ACHN (cell line): ENCODE measurements at regions not wholly inside any gene's neighbourhood (a gene's known extent, or its start where the extent isn't known, plus 50 kb on each side); places are given as distances from the start of the nearest gene placed in this dataset.

Source experiments
- DNase-seq: peaks from one replicate; pipeline ENCODE4 v3.0.0-alpha.2; 2015
- in situ Hi-C: cut with HindIII; loops from 2 replicates; pipeline ENCODE4 v1.10.0; 2017; ENCODE audit warnings: low sequenced_read_pairs, low pct_ligation_motif_present, low pct_unique_long_range_greater_than_20kb

DNA sequence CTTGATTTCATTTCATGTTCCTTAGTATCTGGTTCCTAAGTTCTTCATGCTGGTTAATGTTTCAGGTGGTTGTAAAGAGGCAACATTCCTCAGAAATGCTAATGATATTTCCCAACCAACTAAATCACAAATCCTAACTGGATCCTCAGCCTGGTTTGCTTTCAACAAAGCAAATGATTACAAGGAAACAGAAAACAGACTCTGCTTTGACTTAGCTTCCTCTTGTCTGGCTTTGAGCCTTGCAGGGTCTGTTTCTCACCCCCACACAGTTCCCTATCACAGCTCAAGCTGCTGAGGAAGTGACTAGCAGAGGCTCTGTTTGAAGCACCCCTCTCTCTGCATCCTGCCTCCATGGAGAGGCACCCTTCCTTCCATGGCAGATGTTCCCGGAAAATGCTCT lies 130.2 kb upstream of the CTTNBP2 start:
- DNase-seq: no peak
- in situ Hi-C loops: no loop called here

DNA sequence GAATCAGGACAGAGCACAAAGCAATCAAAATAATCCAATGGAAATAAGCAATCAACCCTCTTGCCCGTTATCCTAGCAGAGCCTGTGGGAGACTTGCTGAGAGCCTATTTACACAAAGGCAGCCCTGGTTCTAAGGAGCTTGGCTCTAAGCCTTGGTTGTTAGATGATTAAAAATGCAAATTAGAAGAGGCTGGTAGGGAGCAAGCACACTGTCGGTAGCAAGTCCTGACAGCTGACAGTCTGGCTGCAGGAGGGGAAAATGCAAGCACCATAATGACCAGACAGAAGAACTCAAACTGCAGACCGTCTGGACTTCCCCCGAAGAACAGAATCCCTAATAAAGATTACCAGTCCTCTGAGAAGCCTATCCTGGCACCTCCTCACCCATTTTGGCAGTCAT lies 131.8 kb upstream of the CTTNBP2 start:
- in situ Hi-C loops: no loop called here
- no peak for DNase-seq

DNA sequence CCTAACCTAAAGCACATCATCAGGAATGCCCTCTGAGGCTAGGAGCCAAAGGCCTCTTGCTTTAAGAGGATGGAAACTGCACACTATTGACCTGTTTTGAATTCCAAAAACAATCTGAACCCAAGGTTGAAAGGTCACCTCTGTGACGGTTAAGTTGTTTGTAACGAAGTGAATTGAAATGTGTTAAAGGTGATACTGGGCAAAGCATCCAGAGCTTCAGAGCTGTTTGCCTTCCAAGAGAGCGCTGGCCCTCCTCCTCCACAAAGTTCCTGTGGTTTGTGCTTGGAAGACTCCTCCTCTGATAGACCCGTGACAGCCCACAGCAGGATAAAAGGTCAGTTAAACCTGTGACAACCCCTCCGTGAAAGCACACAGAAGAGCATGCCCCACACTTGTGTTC lies 133.7 kb upstream of the CTTNBP2 start:
- no peak for DNase-seq

DNA sequence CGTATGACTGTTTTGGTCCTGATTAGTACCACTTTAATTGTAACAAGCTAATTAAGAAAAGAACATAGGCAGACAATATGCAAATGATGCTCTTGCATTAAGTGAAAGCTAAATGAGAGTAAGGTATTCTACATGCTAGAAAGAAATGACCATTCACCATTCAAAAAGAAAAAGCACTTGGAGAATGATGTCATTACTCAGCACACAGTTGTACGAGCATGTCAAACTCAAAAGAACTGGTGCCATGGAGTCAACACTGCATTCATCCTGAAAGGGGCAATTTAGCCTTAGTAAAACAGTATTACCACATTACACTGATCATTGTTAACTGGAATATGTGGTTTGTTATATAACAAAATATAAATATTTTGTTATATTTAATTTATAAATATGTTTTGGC lies 136.2 kb upstream of the CTTNBP2 start:
- DNase-seq: no peak
- in situ Hi-C loops: no loop called here

More for the DNA sequence above, 133.7 kb upstream of the CTTNBP2 start:
- in situ Hi-C loops: no loop called here

DNA sequence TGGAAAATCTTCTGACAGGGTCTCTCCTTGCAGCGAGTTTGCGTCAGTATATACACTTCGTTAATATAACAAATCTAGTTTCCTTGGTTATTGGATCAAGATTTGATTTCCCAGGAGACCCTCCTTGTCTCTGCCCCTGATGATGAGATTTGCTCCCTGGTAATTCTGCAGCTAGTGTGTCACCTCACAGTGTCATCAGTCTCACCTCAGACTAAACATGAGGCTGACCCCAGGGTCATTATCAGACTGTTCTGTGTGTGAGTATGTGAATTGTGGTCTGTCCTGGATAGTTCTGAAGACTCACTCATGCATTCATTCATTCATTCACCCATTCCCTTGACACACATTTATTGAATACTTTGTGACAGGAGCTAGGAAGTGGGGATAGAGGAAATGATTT lies 138.4 kb upstream of the CTTNBP2 start:
- in situ Hi-C loops: no loop called here
- DNase-seq: no peak

DNA sequence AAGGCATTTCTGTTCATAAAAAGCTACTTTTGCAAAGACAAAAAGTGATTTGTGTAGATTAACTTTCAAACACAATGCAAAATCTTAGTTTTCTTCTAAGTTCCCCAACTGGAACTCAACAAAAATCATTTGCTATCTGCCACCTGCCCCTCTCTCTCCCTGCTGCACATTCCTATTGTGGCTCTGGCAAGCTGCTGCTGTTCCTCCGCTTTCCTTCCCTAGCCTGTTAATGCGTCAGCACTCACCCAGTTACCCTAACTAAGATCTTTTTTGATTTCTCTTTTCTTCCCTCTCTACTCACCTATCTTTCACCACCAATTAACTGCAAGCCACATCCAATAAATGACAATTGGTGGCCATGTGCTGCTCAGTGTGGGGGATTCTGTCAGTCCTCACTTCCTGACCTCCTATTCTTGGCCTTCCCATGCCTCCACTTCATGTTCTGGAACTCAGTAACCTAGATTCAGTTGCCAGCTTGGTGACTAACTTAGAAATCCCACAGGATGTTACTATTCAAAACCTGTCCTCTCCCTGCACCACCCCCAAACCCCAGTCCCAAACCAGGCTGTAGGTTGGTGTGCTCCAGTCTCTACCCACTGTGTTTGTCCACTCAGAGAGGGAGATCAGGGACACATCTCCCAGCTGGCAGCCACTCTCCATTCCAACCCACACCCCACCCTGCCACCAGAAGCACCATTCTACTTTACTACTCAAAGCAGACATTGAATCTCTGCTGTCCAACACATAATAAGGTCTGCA lies 140.2 kb upstream of the CTTNBP2 start:
- DNase-seq: no peak
- in situ Hi-C loops: no loop called here

DNA sequence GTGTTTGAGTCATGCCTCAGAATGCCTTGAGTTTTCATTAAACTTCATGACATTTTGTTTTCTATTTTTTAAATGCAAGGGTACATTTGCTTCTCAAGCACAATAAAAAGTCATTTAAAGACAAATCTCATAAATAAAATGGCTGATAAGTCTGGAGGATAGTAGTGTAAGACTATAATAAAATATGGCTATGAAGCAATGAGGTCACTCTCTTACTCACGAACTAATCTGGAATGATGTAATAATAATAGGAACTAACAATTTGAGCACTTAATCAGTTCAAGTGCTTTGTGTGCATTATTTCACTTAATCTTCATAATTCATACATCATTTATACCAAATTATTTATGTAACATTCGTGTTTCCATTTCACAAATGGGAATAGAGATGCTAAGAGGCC lies 149.3 kb upstream of the CTTNBP2 start:
- in situ Hi-C loops: no loop called here
- DNase-seq: no peak

DNA sequence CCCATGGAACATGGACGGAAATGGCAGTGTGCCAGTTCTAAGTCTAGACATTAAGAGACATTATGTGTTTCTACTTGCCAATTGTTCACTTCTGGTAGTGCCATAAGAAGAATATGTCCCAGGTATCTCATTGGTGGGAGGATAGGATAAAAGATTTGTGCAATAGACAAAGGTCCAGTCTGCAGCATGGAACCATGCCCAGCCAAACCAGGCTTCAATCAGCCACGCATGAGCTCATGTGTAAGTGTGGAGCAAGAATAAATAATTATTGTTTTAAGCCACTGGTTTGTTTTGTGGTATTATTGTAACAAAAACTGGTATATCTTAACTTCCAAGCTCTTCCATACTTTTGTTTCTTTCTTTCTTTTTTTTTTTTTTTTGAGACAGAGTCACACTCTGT lies 153.6 kb upstream of the CTTNBP2 start:
- DNase-seq: no peak
- in situ Hi-C loops: no loop called here

DNA sequence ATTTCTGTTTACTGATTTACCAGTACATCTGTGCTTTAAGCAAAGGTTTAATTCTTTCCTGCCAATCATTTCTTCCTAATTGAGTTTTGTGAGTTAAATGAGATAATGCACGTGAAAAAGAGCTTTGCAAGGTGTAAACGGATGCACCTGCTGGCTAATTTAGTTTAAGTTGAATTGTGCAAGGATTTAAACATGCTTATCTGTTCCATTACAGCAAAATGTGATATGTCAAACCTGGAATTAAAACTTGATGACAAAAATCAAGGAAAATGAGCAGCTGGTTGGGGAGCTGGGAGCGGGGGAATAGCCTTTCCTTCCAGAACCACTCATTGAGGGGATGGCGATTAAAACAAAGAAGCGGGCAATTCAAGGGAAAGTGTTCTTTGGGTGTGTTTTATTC lies 155.0 kb upstream of the CTTNBP2 start:
- DNase-seq: no peak
- in situ Hi-C loops: no loop called here

DNA sequence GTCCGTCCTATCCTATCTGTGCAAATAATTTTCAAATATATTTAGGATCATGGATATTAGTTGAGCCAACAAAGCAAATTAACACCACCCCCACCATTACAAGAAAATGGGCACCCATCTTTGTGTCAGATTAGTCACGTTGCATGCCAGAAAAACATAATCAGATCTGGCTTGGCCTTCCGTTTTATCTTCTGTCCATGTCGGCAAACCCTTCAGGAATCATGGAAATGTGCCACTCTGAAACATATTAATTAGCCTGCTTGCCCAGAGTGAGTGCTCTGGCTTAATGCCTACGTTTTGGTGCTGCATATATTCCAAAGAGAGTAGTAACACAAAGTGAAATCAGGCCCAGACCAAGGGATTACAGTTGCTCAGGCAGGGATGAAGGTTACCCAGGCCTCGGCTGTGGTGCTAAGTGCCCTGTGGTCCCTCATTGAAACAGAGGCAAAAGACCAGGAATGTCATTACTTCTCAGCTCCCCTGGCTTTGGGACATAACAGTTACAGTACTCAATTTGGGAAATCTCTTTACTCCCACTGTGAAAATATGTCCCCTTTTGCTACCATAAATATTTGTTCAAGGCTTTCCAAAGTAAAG lies 154.0 kb upstream of the LSM8 start:
- no peak for DNase-seq
- in situ Hi-C loops: no loop called here

DNA sequence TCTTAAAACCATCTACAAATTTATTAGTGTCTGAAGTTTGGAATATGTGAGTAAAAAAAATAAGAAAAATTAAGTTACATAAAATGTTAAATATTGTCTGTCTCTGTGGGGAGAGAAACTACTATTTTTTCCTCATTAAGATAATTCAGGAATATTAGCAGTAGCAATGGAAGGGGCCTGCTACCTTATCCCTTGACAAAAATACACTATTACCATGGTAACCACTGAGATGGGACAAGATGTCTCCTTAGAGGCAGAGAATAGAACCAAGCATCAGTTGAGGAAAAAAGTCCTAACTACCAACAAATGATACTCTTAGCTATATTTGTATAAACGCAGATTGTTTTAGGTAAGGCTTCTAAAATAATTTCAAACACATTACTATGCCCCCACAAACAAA lies 150.7 kb upstream of the LSM8 start:
- in situ Hi-C loops: no loop called here
- DNase-seq: no peak

DNA sequence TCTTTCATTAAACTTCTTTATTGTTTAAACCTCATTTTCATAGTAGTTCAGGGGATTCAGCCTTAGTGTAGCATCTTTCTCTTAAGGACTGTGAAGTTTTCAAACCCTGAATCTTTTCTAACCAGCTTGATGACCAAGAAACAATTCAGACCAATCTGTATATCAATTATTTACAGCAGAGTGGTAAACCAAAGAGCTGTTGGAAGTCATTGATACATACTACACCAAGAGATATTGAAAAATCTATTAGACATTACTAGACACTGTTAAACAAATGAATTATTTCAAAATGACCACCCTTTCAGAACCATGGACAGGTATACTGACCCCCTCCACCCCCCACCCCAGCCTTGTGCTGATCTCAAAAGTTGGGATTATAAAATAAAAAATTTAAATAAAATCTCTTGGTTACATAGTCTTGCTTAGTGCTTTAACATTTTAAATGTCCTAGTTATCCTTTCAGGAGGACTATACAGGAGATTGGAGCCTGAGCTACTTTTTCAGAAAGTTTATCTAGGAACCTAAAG lies 143.9 kb upstream of the LSM8 start:
- DNase-seq: no peak
- in situ Hi-C loops: no loop called here

DNA sequence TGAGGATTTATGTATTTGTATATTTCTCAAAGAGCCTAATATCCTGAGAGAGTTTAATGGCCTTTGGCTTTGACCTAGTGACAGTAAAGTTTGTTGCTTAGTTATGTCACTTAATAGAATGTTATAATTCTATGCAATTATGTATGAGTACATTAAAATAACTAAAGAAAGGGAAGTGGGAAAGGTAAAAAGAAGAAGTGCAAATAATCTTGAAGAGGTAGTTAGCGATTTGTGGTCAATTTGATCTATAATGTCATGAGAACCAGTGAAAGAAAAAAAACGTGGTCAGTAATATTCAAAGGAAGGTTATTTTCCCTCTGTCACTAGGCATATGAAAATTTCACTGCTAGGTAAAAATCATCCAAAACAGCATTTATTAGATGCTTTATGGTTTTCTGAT lies 143.4 kb upstream of the LSM8 start:
- no peak for DNase-seq
- in situ Hi-C loops: no loop called here

DNA sequence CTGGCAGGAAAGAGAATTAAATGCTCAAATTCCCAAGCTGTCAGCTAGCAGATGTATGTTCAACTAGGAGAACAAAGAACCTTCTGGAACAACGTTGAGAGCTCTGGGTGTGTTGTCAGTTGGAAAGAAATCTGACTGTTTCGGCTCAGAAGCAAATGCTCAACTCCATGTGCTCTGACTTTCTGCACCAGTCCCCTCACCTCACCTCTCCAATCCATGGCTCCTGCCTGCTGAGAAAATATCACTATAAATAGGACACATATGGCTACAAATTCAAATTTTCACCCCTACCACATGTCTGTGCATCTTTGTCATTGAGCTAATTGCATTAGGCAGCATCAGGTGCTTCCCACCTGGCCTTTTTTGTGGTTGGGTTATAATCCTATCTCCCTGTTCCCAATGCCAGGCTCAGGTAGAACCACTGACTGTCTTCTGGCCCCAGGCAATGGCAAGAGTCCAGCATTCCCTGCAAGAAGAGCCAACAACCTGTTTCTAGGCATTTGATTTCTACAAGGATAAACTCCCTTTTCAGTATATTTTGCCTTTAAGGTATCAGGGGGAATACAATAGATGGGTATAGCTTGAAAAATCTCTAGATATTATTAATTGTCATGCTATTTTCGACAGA lies 142.6 kb upstream of the LSM8 start:
- in situ Hi-C loops: no loop called here
- DNase-seq: no peak

DNA sequence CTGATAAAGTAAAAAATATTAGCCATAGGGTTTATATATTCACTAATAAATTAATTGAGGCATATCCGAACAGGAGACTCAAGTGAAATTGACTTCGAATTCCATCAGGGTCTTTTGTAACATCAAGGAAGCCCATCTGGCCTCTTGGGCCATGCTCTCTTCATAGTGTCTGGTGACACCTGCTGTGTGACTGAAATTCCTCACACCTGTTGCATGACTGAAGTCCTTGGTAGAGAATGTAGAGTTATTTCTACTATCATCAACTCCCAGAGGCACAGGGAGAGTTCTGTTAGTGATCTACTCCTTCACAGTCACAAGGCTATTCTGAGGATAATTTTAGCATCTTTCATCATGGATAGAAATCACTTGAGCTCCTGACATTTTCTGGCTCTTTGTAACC lies 138.3 kb upstream of the LSM8 start:
- in situ Hi-C loops: no loop called here
- DNase-seq: no peak

DNA sequence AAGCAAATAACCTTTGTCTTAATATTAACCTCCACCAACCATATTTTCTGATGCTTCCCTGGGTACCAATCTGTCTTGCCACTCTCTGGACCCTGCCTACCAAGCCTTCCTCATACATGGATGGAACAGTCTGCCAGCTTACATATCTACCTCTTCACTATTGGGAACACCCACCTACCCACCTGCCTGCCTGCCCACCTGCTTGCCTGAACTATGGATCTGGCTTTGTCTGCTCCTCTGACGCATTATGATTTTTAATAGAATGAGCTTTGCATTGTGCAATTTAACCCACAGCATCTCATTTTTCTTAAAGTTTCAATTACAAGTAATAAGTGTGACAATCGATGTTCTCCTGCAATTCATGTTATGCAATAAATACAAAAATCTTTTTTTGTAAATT lies 137.9 kb upstream of the LSM8 start:
- in situ Hi-C loops: no loop called here
- DNase-seq: no peak

DNA sequence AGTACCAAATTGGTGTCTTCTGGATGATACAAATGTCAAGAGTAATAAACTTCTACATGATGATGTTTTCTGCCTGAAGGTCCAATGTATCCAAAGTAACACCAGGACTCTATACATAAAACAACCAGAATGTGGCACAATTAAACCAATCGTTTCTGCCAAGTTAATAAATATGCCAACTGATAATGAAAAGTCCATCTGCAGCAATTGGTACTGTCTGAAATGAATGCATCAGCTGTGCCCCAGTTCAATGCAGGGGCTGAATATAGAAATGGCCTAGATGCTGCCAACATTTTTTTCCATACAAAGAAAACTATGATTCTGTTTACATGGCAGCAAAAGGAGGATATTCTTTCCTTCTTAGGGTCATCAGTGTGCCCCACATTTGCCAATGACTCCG lies 137.2 kb upstream of the LSM8 start:
- in situ Hi-C loops: no loop called here

DNA sequence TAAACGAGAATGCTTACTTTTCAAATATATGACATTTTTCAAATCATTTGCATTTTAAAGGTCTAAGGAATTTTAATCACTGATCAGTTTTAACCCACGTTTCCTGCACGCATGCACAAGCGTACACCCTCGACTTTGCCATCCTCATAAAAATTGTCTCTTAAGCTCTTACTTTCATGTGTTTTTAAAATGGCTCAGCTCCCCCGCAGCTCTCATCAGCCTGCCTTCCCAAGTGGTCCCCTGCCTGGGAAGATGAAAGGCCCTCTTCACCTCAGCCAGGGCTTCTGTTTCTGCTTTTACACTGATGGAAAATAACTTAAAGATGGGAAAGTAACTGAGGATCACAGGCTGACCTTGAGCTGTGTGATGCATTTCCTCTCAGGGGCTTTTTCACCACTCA lies 131.6 kb upstream of the LSM8 start:
- in situ Hi-C loops: no loop called here
- no peak for DNase-seq

More for the DNA sequence above, 137.2 kb upstream of the LSM8 start:
- DNase-seq: no peak

DNA sequence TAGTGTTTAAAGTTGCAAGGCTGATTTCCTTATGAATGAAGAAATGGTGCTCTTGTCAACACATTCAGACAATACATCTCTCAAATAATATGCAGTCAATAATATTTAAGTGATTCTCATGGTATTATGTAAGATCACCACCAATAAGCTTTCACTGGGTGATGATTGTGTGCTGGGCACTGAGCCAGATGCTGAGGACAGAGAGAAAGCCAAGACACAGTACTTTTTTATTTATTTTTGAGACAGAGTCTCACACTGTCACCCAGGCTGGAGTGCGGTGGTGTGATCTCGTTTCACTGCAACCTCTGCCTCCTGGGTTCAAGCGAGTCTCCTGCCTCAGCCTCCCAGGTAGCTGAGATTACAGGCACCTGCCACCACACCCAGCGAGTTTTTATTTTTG lies 130.6 kb upstream of the LSM8 start:
- DNase-seq: no peak
- in situ Hi-C loops: no loop called here

DNA sequence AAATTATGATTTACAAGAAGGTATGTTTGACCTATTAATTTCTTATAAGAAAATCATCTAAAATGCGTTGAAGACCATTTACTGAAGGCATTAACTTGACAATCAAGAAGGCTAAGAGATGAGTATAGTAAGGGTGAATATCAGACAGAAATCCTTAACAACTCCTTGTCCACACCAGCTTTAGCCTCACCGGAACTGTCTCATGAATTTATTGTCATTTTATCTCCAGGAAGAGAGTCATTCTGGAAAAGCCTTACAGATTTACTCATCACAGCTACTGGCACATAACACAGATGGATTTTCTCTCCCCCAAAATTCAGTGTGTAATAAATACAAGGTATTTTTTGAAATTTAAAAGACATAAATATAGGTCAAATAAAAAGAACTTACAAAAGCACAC lies 129.4 kb upstream of the LSM8 start:
- DNase-seq: no peak

More for the DNA sequence above, 129.4 kb upstream of the LSM8 start:
- in situ Hi-C loops: no loop called here
